ENCODE measurements at regions not wholly inside any gene's neighbourhood (a gene's known extent, or its start where the extent isn't known, plus 50 kb on each side); places are given as distances from the start of the nearest gene placed in this dataset.

DNA sequence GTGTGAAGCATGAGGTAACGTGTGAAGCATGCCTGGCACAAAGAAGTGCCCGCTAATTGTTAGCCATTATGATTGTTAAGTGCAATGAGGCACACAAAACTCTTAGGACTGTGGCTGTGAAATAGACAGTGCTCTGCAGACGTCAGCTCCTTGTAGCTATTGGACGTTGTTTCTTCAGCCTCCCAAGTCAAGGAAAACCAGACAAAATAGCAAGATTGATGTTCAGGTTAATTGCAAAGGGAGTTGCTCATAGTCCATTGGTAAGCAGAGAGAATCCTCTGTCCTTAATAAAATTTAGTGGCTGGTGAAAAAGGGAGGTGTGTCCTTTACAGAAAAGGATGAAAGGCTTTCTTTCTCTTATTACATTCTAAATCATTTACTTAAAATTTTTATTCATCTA is 54.6 kb upstream of the MBP start:
- peaks cover 5% of the 10 kb centered on the region for H3K36me3 Mint-ChIP-seq
- no peak for DNase-seq (ENCODE audit: low spot score)
- ATAC-seq = no peak
- H3K4me3 Mint-ChIP-seq = no peak overlapping the region
- peaks cover 0 to 3% of the 10 kb centered on the region in 2 donors for H3K4me1 Mint-ChIP-seq (ENCODE audit: low read depth in 2 of 2)
- no peaks in the 10 kb centered on the region for H3K9me3 Mint-ChIP-seq
- peaks cover 5 to 8% of the 10 kb centered on the region in 2 donors for H3K27me3 Mint-ChIP-seq
- H3K27ac Mint-ChIP-seq = no peak overlapping the region

GRCh38 chr18:77191071-77191751 is 58.4 kb upstream of the GALR1 start:
- H3K4me1 Mint-ChIP-seq (ENCODE audit: low read depth in 2 of 2) = peaks cover 0 to 3% of the 10 kb centered on the region in 2 donors
- DNase-seq (ENCODE audit: low spot score) (no peak), ATAC-seq (no peak)
- no peak overlapping the region for H3K27ac Mint-ChIP-seq
- no peak overlapping the region for H3K4me3 Mint-ChIP-seq
- H3K27me3 Mint-ChIP-seq = peaks cover 3 to 8% of the 10 kb centered on the region in 2 donors
- peaks cover 5% of the 10 kb centered on the region for H3K36me3 Mint-ChIP-seq
- H3K9me3 Mint-ChIP-seq = no peaks in the 10 kb centered on the region

GRCh38 chr18:77197073-77197472 is 52.6 kb upstream of the GALR1 start:
- Mint-ChIP-seq H3K27ac (no peak overlapping the region), H3K9me3 (no peaks in the 10 kb centered on the region), H3K36me3 (no peaks in the 10 kb centered on the region), H3K4me3 (no peak overlapping the region), H3K4me1 (ENCODE audit: low read depth in 2 of 2) (peaks cover 0 to 14% of the 10 kb centered on the region in 2 donors), H3K27me3 (peaks cover 8 to 9% of the 10 kb centered on the region in 2 donors)
- ATAC-seq (no peak), DNase-seq (ENCODE audit: low spot score) (no peak)

DNA sequence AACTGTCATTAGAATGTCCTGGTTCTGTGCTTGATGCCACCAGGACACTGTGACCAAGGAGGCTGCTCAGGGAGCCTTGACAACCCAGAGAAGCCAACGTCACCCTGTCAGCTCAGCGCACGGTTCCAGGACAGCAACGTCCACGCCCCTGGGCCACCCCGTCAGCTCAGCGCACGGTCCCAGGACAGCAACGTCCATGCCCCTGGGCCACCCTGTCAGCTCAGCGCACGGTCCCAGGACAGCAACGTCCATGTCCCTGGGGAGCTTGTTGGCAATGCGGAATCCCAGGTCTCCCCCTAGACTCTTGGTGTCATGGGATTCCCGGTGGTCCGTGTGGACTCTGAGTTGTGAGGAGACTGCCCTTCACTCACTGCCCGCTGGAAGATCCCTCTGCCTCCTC is 51.0 kb upstream of the GALR1 start:
- Mint-ChIP-seq H3K9me3 (no peaks in the 10 kb centered on the region), H3K27ac (peak overlapping the region in 1 of 2 donors; percentile 1), H3K4me1 (ENCODE audit: low read depth in 2 of 2) (peaks cover 0 to 14% of the 10 kb centered on the region in 2 donors), H3K36me3 (no peaks in the 10 kb centered on the region), H3K27me3 (peaks cover 8 to 9% of the 10 kb centered on the region in 2 donors), H3K4me3 (no peak overlapping the region)
- DNase-seq (ENCODE audit: low spot score) (no peak), ATAC-seq (no peak)

GRCh38 chr18:77199707-77200106 is 49.9 kb upstream of the GALR1 start:
- Mint-ChIP-seq H3K4me3 (no peak overlapping the region), H3K27me3 (peaks cover 8 to 9% of the 10 kb centered on the region in 2 donors), H3K36me3 (no peaks in the 10 kb centered on the region), H3K9me3 (no peaks in the 10 kb centered on the region), H3K27ac (no peak overlapping the region), H3K4me1 (ENCODE audit: low read depth in 2 of 2) (peaks cover 0 to 14% of the 10 kb centered on the region in 2 donors)
- ATAC-seq (no peak), DNase-seq (ENCODE audit: low spot score) (no peak)

All from natural killer cell treated with Interleukin-12 subunit alpha and Interleukin-12 subunit beta and Interleukin-15 and Interleukin-18, amount 100 ng/mL, for 72 hours (primary cell).